HepG2 (cell line): ENCODE measurements at regions not wholly inside any gene's neighbourhood (a gene's known extent, or its start where the extent isn't known, plus 50 kb on each side); places are given as distances from the start of the nearest gene placed in this dataset.

Experiments
- ATAC-seq: fragments of 200-7000 bp; cut with Tn5 transposase; 3 replicates; pipeline ENCODE4 v1.9.1; 2020; ENCODE audit warnings: mild to moderate bottlenecking, moderate library complexity
- BruUV-seq: library from RNA; stranded (reverse); fragments of 400-500 nt; replicated peaks from 2 replicates; lab custom pipeline; 2021; lab: Mats Ljungman, UMichigan
- CTCF ChIA-PET: fragments of 300-600 bp; formaldehyde crosslinking; extraction: SDS; loops from one replicate; lab custom pipeline; 2021; ENCODE audit warnings: low total read pairs, inconsistent platforms, low intra/inter-chr PET ratio; lab: Yijun Ruan, JAX
- POLR2A ChIA-PET: fragments of 350-600 bp; sonication (Branson Sonifier 250); formaldehyde crosslinking; loops from one replicate; lab custom pipeline; 2020; ENCODE audit warnings: antibody characterized with exemption, inconsistent platforms; lab: Yijun Ruan, JAX
- DNase-seq: peaks from one replicate; pipeline ENCODE4 v3.0.0-alpha.2; 2015; ENCODE audit warnings: low spot score
- FAIRE-seq: peaks from 3 replicates; lab custom pipeline; 2011; peaks lifted over from hg19 to GRCh38; lab: Jason Lieb, UNC
- H2AFZ ChIP-seq: one replicate; pipeline ENCODE4 v1.6.1; 2011; ENCODE audit warnings: low read length, inconsistent platforms
- H3K27ac ChIP-seq: fragments of 300-600 bp; 3 replicates; pipeline ENCODE4 v1.8.0; 2011; ENCODE audit warnings: mixed run types, mild to moderate bottlenecking, mixed read lengths, low read length, inconsistent platforms; ENCODE audit not compliant: insufficient read depth; ENCODE audit errors: extremely low read length
- H3K27me3 ChIP-seq, 2 experiments: fragments of 200-600 bp in 1 of 2; 2 replicates in 1 of 2; 3 replicates in 1 of 2; pipeline versions ENCODE4 v1.6.0 to v1.8.0; 2011; ENCODE audit warnings: low read length in 2 of 2, mild to moderate bottlenecking in 2 of 2, moderate library complexity in 2 of 2, inconsistent platforms in 1 of 2; ENCODE audit not compliant: insufficient read depth in 2 of 2, control insufficient read depth in 1 of 2
- H3K36me3 ChIP-seq, 2 experiments: fragments of 200-600 bp in 1 of 2; replicated peaks in 1 of 2; 2 replicates in 1 of 2; 3 replicates in 1 of 2; pipeline versions ENCODE4 v1.5.1 to v1.8.0; 2011; ENCODE audit warnings: low read length in 2 of 2, inconsistent platforms in 1 of 2; ENCODE audit not compliant: insufficient read depth in 2 of 2, control insufficient read depth in 1 of 2
- H3K4me1 ChIP-seq: 2 replicates; pipeline ENCODE4 v1.5.1; 2012; ENCODE audit warnings: low read length, inconsistent platforms; ENCODE audit not compliant: insufficient read depth
- H3K4me2 ChIP-seq: 2 replicates; pipeline ENCODE4 v1.6.0; 2011; ENCODE audit warnings: low read depth, low read length, inconsistent platforms
- H3K4me3 ChIP-seq, 3 experiments: fragments of 200-600 bp in 1 of 3; sonication (generic), shearing (Covaris generic) in 1 of 3; replicated peaks in 1 of 3; 2 replicates each; pipeline ENCODE4 v1.5.1; 2011 to 2016; ENCODE audit warnings: low read length in 3 of 3, inconsistent platforms in 2 of 3, low read depth in 2 of 3, mild to moderate bottlenecking in 2 of 3, control low read depth in 1 of 3, mixed read lengths in 1 of 3; ENCODE audit not compliant: insufficient read depth in 1 of 3
- H3K79me2 ChIP-seq: one replicate; pipeline ENCODE4 v1.6.1; 2011; ENCODE audit warnings: low read length, inconsistent platforms; ENCODE audit not compliant: insufficient read depth
- H3K9ac ChIP-seq: 2 replicates; pipeline ENCODE4 v1.6.0; 2011; ENCODE audit warnings: mild to moderate bottlenecking, low read depth, low read length, inconsistent platforms; ENCODE audit not compliant: insufficient read depth
- H3K9me3 ChIP-seq: 2 replicates; pipeline ENCODE4 v1.5.1; 2012; ENCODE audit warnings: mild to moderate bottlenecking, low read length
- H4K20me1 ChIP-seq: 2 replicates; pipeline ENCODE4 v1.6.0; 2011; ENCODE audit warnings: inconsistent platforms, mild to moderate bottlenecking, low read length, moderate library complexity; ENCODE audit not compliant: insufficient read depth
- JUN ChIP-seq: sonication (generic); formaldehyde crosslinking; IDR thresholded peaks from 2 replicates; pipeline ENCODE4 v1.4.0; 2020; ENCODE audit warnings: mild to moderate bottlenecking, missing genetic modification reagents
- ZNF263 ChIP-seq: sonication (generic); formaldehyde crosslinking; IDR thresholded peaks from 2 replicates; pipeline ENCODE4 v1.4.0; 2020; ENCODE audit warnings: missing genetic modification reagents
- ZUFSP ChIP-seq: sonication (generic); formaldehyde crosslinking; IDR thresholded peaks from 2 replicates; pipeline ENCODE4 v1.9.0; 2021; ENCODE audit warnings: missing genetic modification reagents, mild to moderate bottlenecking, borderline replicate concordance
- WGBS: methylation state at CpG from one replicate; pipeline ENCODE4 v1.1.6; 2017; ENCODE audit warnings: low lambda C conversion rate; 5-methylcytosine and 5-hydroxymethylcytosine counted together
- in situ Hi-C: cut with HindIII; loops from 2 replicates; pipeline ENCODE4 v1.10.0; 2017; ENCODE audit warnings: low pct_unique_long_range_greater_than_20kb; ENCODE audit not compliant: extremely low pct_ligation_motif_present
- intact Hi-C: fragments of 100-400 bp; cut with micrococcal nuclease; formaldehyde crosslinking; loops from one replicate; pipeline ENCODE4 v1.10.0; 2022; ENCODE audit not compliant: unreplicated experiment
- TF ChIP-seq, protein P1 (sequence below): fragments of 450-650 bp; IDR thresholded peaks from 2 replicates; pipeline ENCODE4 v1.6.1; 2017; ENCODE audit warnings: mild to moderate bottlenecking

DNA sequence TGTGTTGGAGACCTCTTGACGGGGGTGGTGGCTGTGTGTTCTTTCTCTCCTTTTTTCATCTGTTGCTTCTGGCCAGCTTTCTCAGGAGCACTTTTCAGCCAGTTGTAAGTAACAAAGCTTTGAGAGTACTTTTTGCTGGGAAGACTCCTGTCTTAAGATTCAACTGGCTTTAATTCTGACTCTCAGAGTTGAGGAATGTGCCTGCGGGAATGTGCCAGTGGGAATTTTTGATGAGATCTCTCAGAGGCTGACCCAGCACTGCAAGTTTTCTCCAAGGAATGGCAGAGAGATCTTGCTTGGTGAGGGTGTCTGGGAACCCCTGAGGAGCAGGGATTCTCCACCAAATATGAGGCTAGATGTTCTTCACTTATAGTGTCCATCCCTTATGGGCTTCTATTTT lies 91.6 kb upstream of the OR9Q1 start:
- Histone ChIP-seq H3K9ac (no peak overlapping the region), H3K79me2 (no peaks in the 10 kb centered on the region), H3K4me1 (peaks cover 35% of the 10 kb centered on the region), H3K27ac (no peak overlapping the region), H4K20me1 (no peaks in the 10 kb centered on the region), H3K27me3 (peaks cover 1 to 4% of the 10 kb centered on the region in 2 experiments; a peak in 1 of 5 replicates), H3K9me3 (no peaks in the 10 kb centered on the region), H3K4me2 (no peak overlapping the region), H3K4me3 (no peak overlapping the region), H3K36me3 (no peaks in the 10 kb centered on the region), H2AFZ (no peak overlapping the region)
- ChIA-PET POLR2A (no interaction called here), CTCF (no interaction called here)
- in situ Hi-C loops (no loop called here), intact Hi-C loops (no loop called here)
- 53% methylated on average over 2 of the region's 2 CpGs for WGBS
- DNase-seq (no peak), FAIRE-seq (no peak), ATAC-seq (no peak)
- TF ChIP-seq, protein P1, sequence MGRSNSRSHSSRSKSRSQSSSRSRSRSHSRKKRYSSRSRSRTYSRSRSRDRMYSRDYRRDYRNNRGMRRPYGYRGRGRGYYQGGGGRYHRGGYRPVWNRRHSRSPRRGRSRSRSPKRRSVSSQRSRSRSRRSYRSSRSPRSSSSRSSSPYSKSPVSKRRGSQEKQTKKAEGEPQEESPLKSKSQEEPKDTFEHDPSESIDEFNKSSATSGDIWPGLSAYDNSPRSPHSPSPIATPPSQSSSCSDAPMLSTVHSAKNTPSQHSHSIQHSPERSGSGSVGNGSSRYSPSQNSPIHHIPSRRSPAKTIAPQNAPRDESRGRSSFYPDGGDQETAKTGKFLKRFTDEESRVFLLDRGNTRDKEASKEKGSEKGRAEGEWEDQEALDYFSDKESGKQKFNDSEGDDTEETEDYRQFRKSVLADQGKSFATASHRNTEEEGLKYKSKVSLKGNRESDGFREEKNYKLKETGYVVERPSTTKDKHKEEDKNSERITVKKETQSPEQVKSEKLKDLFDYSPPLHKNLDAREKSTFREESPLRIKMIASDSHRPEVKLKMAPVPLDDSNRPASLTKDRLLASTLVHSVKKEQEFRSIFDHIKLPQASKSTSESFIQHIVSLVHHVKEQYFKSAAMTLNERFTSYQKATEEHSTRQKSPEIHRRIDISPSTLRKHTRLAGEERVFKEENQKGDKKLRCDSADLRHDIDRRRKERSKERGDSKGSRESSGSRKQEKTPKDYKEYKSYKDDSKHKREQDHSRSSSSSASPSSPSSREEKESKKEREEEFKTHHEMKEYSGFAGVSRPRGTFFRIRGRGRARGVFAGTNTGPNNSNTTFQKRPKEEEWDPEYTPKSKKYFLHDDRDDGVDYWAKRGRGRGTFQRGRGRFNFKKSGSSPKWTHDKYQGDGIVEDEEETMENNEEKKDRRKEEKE = no peak
- TF ChIP-seq ZNF263 (no peak), JUN (CRISPR knock-in tag) (no peak), ZUFSP (CRISPR knock-in tag) (no peak)
- no TSS peak for BruUV-seq
